DND-41 (cell line): ENCODE measurements at regions not wholly inside any gene's neighbourhood (a gene's known extent, or its start where the extent isn't known, plus 50 kb on each side); places are given as distances from the start of the nearest gene placed in this dataset.
"Not testable (repeated sequence)": the region's sequence is repeated elsewhere in the genome, so short reads cannot be mapped to it uniquely, and the experiment has no call there.

Experiments
- ATAC-seq: fragments of 200-7000 bp; cut with Tn5 transposase; 3 replicates; pipeline ENCODE4 v1.9.1; 2021; ENCODE audit warnings: low read depth; ENCODE audit not compliant: insufficient read depth
- DNase-seq: peaks from one replicate; pipeline ENCODE4 v3.0.0-alpha.2; 2020
- H2AFZ ChIP-seq: 2 replicates; pipeline ENCODE4 v1.6.0; 2012; ENCODE audit warnings: low read depth, low read length
- H3K27ac ChIP-seq: 2 replicates; pipeline ENCODE4 v1.5.1; 2012; ENCODE audit warnings: low read length, inconsistent platforms
- H3K27me3 ChIP-seq: fragments of 200-600 bp; sonication (generic); 2 replicates; pipeline ENCODE4 v1.6.0; 2012; ENCODE audit warnings: low read length, mild to moderate bottlenecking, inconsistent platforms; ENCODE audit not compliant: insufficient read depth, poor library complexity
- H3K36me3 ChIP-seq: 2 replicates; pipeline ENCODE4 v1.5.1; 2012; ENCODE audit warnings: low read length, inconsistent platforms; ENCODE audit not compliant: insufficient read depth
- H3K4me1 ChIP-seq: 2 replicates; pipeline ENCODE4 v1.5.1; 2012; ENCODE audit warnings: mild to moderate bottlenecking, low read length; ENCODE audit not compliant: insufficient read depth
- H3K4me2 ChIP-seq: 2 replicates; pipeline ENCODE4 v1.6.0; 2012; ENCODE audit warnings: mild to moderate bottlenecking, moderate library complexity, low read length, inconsistent platforms; ENCODE audit not compliant: insufficient read depth
- H3K4me3 ChIP-seq, 2 experiments: fragments of 200-600 bp in 1 of 2; shearing (Covaris generic) in 1 of 2; 2 replicates each; pipeline ENCODE4 v1.5.1; 2012 to 2016; ENCODE audit warnings: inconsistent platforms in 2 of 2, low read length in 2 of 2, mild to moderate bottlenecking in 2 of 2, low read depth in 1 of 2, moderate library complexity in 1 of 2
- H3K79me2 ChIP-seq: 2 replicates; pipeline ENCODE4 v1.6.0; 2012; ENCODE audit warnings: low read length, inconsistent platforms; ENCODE audit not compliant: insufficient read depth
- H3K9ac ChIP-seq: 2 replicates; pipeline ENCODE4 v1.6.0; 2012; ENCODE audit warnings: low read depth, mild to moderate bottlenecking, inconsistent platforms, low read length, moderate library complexity
- H3K9me3 ChIP-seq: 2 replicates; pipeline ENCODE4 v1.5.1; 2012; ENCODE audit warnings: low read length, moderate library complexity, mild to moderate bottlenecking, inconsistent platforms; ENCODE audit not compliant: insufficient read depth, severe bottlenecking
- H4K20me1 ChIP-seq: 2 replicates; pipeline ENCODE4 v1.6.0; 2012; ENCODE audit warnings: low read length; ENCODE audit not compliant: insufficient read depth
- EZH2 ChIP-seq: IDR thresholded peaks from 3 replicates; pipeline ENCODE4 v1.6.1; 2012; ENCODE audit warnings: borderline replicate concordance, low read depth, mild to moderate bottlenecking, moderate library complexity, low read length, inconsistent platforms; ENCODE audit not compliant: severe bottlenecking
- TF ChIP-seq, protein P1 (sequence below): IDR thresholded peaks from 2 replicates; pipeline ENCODE4 v1.5.1; 2012; ENCODE audit warnings: borderline replicate concordance, low read length, moderate library complexity, mild to moderate bottlenecking; ENCODE audit not compliant: poor library complexity, severe bottlenecking; ENCODE audit errors: extremely low read depth

GRCh38 chrX:88828011-88828410, 81.0 kb downstream of the CPXCR1 start:
- Histone ChIP-seq H3K9me3 (no peaks in the 10 kb centered on the region), H4K20me1 (no peaks in the 10 kb centered on the region), H3K4me1 (no peaks in the 10 kb centered on the region), H3K36me3 (no peaks in the 10 kb centered on the region), H3K4me3 (no peak overlapping the region), H2AFZ (no peak overlapping the region), H3K9ac (no peak overlapping the region), H3K79me2 (no peaks in the 10 kb centered on the region), H3K27ac (no peak overlapping the region), H3K4me2 (no peak overlapping the region), H3K27me3 (no peaks in the 10 kb centered on the region)
- ATAC-seq (no peak), DNase-seq (no peak)
- TF ChIP-seq, protein P1, sequence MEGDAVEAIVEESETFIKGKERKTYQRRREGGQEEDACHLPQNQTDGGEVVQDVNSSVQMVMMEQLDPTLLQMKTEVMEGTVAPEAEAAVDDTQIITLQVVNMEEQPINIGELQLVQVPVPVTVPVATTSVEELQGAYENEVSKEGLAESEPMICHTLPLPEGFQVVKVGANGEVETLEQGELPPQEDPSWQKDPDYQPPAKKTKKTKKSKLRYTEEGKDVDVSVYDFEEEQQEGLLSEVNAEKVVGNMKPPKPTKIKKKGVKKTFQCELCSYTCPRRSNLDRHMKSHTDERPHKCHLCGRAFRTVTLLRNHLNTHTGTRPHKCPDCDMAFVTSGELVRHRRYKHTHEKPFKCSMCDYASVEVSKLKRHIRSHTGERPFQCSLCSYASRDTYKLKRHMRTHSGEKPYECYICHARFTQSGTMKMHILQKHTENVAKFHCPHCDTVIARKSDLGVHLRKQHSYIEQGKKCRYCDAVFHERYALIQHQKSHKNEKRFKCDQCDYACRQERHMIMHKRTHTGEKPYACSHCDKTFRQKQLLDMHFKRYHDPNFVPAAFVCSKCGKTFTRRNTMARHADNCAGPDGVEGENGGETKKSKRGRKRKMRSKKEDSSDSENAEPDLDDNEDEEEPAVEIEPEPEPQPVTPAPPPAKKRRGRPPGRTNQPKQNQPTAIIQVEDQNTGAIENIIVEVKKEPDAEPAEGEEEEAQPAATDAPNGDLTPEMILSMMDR = no peak
- no peak for TF ChIP-seq EZH2

DNA sequence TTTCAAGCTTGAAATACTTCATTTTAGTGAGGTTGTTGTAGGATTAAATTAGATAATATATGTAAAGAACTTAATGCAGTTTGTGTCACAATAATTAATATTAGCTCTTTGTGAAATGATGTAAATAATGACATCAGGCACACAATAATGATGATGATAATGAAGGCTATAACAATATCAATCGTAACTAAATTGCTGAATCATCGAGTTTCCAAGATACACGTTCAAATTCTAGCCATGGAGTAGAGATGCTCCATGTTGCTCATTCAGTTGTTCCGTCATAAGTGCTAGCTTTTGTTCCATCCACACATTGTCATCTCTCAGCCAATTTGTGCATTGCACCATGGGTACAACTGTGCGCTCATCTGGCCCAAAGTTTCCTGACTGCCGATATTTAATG, 83.1 kb downstream of the CPXCR1 start:
- no peaks in the 10 kb centered on the region for H3K27me3 ChIP-seq
- no peak overlapping the region for H3K9ac ChIP-seq
- H3K4me3 ChIP-seq = no peak overlapping the region
- TF ChIP-seq EZH2 = no peak
- TF ChIP-seq, protein P1 = no peak
- H3K4me2 ChIP-seq = no peak overlapping the region
- H3K36me3 ChIP-seq = no peaks in the 10 kb centered on the region
- no peak overlapping the region for H2AFZ ChIP-seq
- DNase-seq (no peak), ATAC-seq (no peak)
- H3K4me1 ChIP-seq = no peaks in the 10 kb centered on the region
- H3K9me3 ChIP-seq = no peaks in the 10 kb centered on the region
- H3K27ac ChIP-seq = no peak overlapping the region
- H4K20me1 ChIP-seq = no peaks in the 10 kb centered on the region
- no peaks in the 10 kb centered on the region for H3K79me2 ChIP-seq

- not testable (repeated sequence) for DNase-seq, H3K4me1 ChIP-seq, H4K20me1 ChIP-seq, ATAC-seq, H3K36me3 ChIP-seq, H2AFZ ChIP-seq, H3K79me2 ChIP-seq, H3K4me2 ChIP-seq, H3K4me3 ChIP-seq, H3K9me3 ChIP-seq, H3K9ac ChIP-seq, H3K27ac ChIP-seq, H3K27me3 ChIP-seq
Measured at GRCh38 chrX:88837721-88838120, 90.7 kb downstream of the CPXCR1 start.

DNA sequence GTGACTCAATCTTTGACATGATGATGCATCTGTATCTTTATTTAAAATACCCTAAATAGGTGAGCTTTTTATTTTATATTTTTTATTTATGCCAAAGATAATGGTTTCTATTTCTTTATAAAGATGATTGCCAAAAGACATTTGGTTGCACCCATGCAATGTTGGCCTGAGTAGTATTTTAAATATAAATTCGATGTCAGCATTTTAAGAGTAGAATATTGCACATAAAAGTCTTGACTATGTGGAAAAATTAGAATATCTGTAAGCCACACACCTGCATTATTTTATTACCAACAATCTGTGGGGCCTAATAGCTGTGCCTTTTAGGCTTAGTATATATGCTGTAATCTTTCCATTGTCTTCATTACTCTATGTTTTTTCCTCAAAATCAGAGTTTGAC, 91.4 kb downstream of the CPXCR1 start:
- H3K4me1 ChIP-seq = no peaks in the 10 kb centered on the region
- H3K27ac ChIP-seq = no peak overlapping the region
- no peaks in the 10 kb centered on the region for H3K36me3 ChIP-seq
- no peak for TF ChIP-seq EZH2
- TF ChIP-seq, protein P1 = no peak
- DNase-seq (no peak), ATAC-seq (no peak)
- no peak overlapping the region for H3K4me2 ChIP-seq
- H3K27me3 ChIP-seq = no peaks in the 10 kb centered on the region
- no peaks in the 10 kb centered on the region for H3K9me3 ChIP-seq
- no peak overlapping the region for H3K9ac ChIP-seq
- H3K4me3 ChIP-seq = no peak overlapping the region
- no peaks in the 10 kb centered on the region for H4K20me1 ChIP-seq
- H2AFZ ChIP-seq = no peak overlapping the region
- H3K79me2 ChIP-seq = no peaks in the 10 kb centered on the region

DNA sequence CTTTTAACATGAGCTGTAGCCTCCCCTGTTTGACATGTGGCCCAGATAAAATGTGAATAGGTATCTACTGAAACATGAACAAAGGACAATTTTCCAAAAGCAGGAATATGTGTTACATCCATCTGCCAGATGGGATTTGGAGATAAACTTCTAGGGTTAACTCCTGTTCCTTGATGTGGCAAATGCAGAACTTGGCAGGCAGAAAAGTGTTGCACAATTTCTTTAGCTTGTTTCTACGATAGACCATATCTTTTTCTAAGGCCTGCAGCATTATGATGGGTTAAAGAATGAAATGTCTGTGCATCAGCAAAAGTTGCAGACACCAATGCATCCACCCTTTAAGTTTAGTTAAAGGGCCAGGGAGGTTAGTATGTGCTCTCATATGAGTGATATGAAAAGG, 96.8 kb downstream of the CPXCR1 start:
- DNase-seq, H3K27me3 ChIP-seq, H3K4me2 ChIP-seq, H3K36me3 ChIP-seq, H3K9ac ChIP-seq, H3K9me3 ChIP-seq, H3K4me3 ChIP-seq, H3K4me1 ChIP-seq, H4K20me1 ChIP-seq, H2AFZ ChIP-seq, ATAC-seq, H3K79me2 ChIP-seq, H3K27ac ChIP-seq: not testable (repeated sequence)
